ENCODE measurements at regions not wholly inside any gene's neighbourhood (a gene's known extent, or its start where the extent isn't known, plus 50 kb on each side); places are given as distances from the start of the nearest gene placed in this dataset.
A peak's percentile ranks its signal among the peaks of the same experiment; 100 is the strongest.

DNA sequence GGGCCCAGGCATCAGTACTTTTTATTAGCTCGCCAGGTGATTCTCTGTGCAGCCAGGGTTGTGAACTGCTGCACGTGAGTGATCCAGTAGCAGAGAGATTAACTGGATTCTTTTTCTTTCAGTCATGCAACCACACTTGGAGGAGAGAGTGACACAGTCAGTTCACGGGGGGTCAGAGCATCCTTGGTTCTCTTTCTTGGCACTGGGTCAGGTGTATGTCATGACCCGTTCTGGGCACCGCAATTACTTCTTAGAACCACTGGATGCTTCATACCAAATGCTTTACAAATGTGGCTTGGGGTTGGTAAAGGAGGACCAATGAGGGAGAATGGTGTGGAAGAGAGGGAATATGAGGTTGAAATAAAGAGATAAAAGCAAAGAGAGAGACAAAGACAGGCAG is 368.7 kb downstream of the MLLT3 start:
- no peak overlapping the region for H2BK120ac ChIP-seq (ENCODE audit: low read depth, low read length)
- H3K4me2 ChIP-seq (ENCODE audit: insufficient read depth, low read length, poor library complexity, severe bottlenecking): no peak overlapping the region
- H3K4me1 ChIP-seq (ENCODE audit: control insufficient read depth in 2 of 2, insufficient read depth in 1 of 2, low read depth in 1 of 2, low read length in 2 of 2): no peaks in the 10 kb centered on the region
- no peak overlapping the region for H3K23ac ChIP-seq (ENCODE audit: low read depth, low read length, poor library complexity)
- H3K79me1 ChIP-seq (ENCODE audit: low read depth, low read length): no peaks in the 10 kb centered on the region
- no peak overlapping the region for H2BK12ac ChIP-seq (ENCODE audit: low read length)
- H2AFZ ChIP-seq (ENCODE audit: low read length): no peak overlapping the region
- no peak overlapping the region for H3K14ac ChIP-seq (ENCODE audit: low read length)
- no peaks in the 10 kb centered on the region for H3K36me3 ChIP-seq (replicated peaks in 1 of 2; ENCODE audit: control insufficient read depth in 2 of 2, insufficient read depth in 2 of 2, low read length in 2 of 2)
- no peak overlapping the region for H3K4me3 ChIP-seq (ENCODE audit: low read length in 2 of 2)
- no peak overlapping the region for H4K8ac ChIP-seq (ENCODE audit: low read depth, low read length)
- H2BK15ac ChIP-seq (ENCODE audit: low read length): no peak overlapping the region
- no peak overlapping the region for H4K91ac ChIP-seq (ENCODE audit: low read depth, low read length, poor library complexity)
- WGBS, 2 donors (ENCODE audit: extremely low coverage in 2 of 2, insufficient read length in 2 of 2, insufficient replicate concordance in 1 of 2): no CpG with 5 or more reads among the region's 5 CpGs
- DNase-seq (ENCODE audit: low spot score): no peak
- H3K9ac ChIP-seq (ENCODE audit: low read depth, low read length, poor library complexity): no peak overlapping the region
- H3K9me3 ChIP-seq (replicated peaks in 1 of 2; ENCODE audit: control insufficient read depth in 2 of 2, insufficient read depth in 1 of 2, low read depth in 1 of 2, low read length in 2 of 2): no peaks in the 10 kb centered on the region
- no peak overlapping the region for H3K4ac ChIP-seq (ENCODE audit: low read length)
- no peak overlapping the region for H2AK5ac ChIP-seq (ENCODE audit: low read depth, low read length)
- no peak overlapping the region for H2BK5ac ChIP-seq (ENCODE audit: low read length)
- no peak overlapping the region for H3K18ac ChIP-seq (ENCODE audit: low read length)
- peaks cover 0 to 3% (median 0%) of the 10 kb centered on the region in 3 experiments for H3K27me3 ChIP-seq (ENCODE audit: control insufficient read depth in 3 of 3, insufficient read depth in 3 of 3, low read depth in 1 of 3, low read length in 3 of 3)
- no peak overlapping the region for H3K27ac ChIP-seq (replicated peaks; ENCODE audit: low read length)

DNA sequence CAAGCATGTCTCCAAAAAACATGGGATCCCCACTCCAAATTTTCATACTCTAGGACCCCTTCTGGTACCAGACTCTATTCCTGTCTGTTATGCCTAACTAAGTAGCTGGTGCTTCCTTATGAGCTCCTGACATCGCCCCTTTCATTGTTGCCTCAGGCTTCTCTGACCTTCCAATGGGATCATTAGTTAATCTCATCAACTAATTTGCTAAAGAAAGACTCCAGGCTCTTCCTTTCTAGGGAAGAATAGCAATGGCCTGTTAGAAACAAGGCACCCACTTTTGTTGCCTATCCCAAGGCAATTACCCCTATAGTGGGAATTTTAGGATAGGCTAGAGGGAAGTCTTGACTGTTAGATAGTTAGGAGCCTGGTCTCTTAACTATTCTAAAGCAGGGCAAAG is 369.5 kb downstream of the MLLT3 start:
- no peaks in the 10 kb centered on the region for H3K9me3 ChIP-seq (replicated peaks in 1 of 2; ENCODE audit: control insufficient read depth in 2 of 2, insufficient read depth in 1 of 2, low read depth in 1 of 2, low read length in 2 of 2)
- no peak overlapping the region for H4K8ac ChIP-seq (ENCODE audit: low read depth, low read length)
- no peak overlapping the region for H2AK5ac ChIP-seq (ENCODE audit: low read depth, low read length)
- H3K27ac ChIP-seq (replicated peaks; ENCODE audit: low read length): no peak overlapping the region
- no peak overlapping the region for H3K14ac ChIP-seq (ENCODE audit: low read length)
- H3K4me1 ChIP-seq (ENCODE audit: control insufficient read depth in 2 of 2, insufficient read depth in 1 of 2, low read depth in 1 of 2, low read length in 2 of 2): no peaks in the 10 kb centered on the region
- no peak overlapping the region for H2BK120ac ChIP-seq (ENCODE audit: low read depth, low read length)
- H3K9ac ChIP-seq (ENCODE audit: low read depth, low read length, poor library complexity): no peak overlapping the region
- H3K79me1 ChIP-seq (ENCODE audit: low read depth, low read length): no peaks in the 10 kb centered on the region
- H3K4me3 ChIP-seq (ENCODE audit: low read length in 2 of 2): no peak overlapping the region
- H3K4me2 ChIP-seq (ENCODE audit: insufficient read depth, low read length, poor library complexity, severe bottlenecking): no peak overlapping the region
- H3K4ac ChIP-seq (ENCODE audit: low read length): no peak overlapping the region
- no peak overlapping the region for H2BK15ac ChIP-seq (ENCODE audit: low read length)
- H3K23ac ChIP-seq (ENCODE audit: low read depth, low read length, poor library complexity): no peak overlapping the region
- no peak overlapping the region for H3K18ac ChIP-seq (ENCODE audit: low read length)
- DNase-seq (ENCODE audit: low spot score): peak; percentile 12
- H3K36me3 ChIP-seq (replicated peaks in 1 of 2; ENCODE audit: control insufficient read depth in 2 of 2, insufficient read depth in 2 of 2, low read length in 2 of 2): no peaks in the 10 kb centered on the region
- H2AFZ ChIP-seq (ENCODE audit: low read length): no peak overlapping the region
- no peak overlapping the region for H2BK5ac ChIP-seq (ENCODE audit: low read length)
- no peak overlapping the region for H4K91ac ChIP-seq (ENCODE audit: low read depth, low read length, poor library complexity)
- WGBS, 2 donors (ENCODE audit: extremely low coverage in 2 of 2, insufficient read length in 2 of 2, insufficient replicate concordance in 1 of 2): no CpG with 5 or more reads among the region's 1 CpG
- H3K27me3 ChIP-seq (ENCODE audit: control insufficient read depth in 3 of 3, insufficient read depth in 3 of 3, low read depth in 1 of 3, low read length in 3 of 3): peaks cover 0 to 3% (median 0%) of the 10 kb centered on the region in 3 experiments
- H2BK12ac ChIP-seq (ENCODE audit: low read length): no peak overlapping the region

GRCh38 chr9:20250791-20251190 is 371.5 kb downstream of the MLLT3 start:
- no peak overlapping the region for H4K8ac ChIP-seq (ENCODE audit: low read depth, low read length)
- no peak overlapping the region for H2BK5ac ChIP-seq (ENCODE audit: low read length)
- H2BK12ac ChIP-seq (ENCODE audit: low read length): no peak overlapping the region
- no peak overlapping the region for H3K18ac ChIP-seq (ENCODE audit: low read length)
- no CpG with 5 or more reads among the region's 6 CpGs for WGBS, 2 donors (ENCODE audit: extremely low coverage in 2 of 2, insufficient read length in 2 of 2, insufficient replicate concordance in 1 of 2)
- H3K27ac ChIP-seq (replicated peaks; ENCODE audit: low read length): no peak overlapping the region
- no peak overlapping the region for H3K4me2 ChIP-seq (ENCODE audit: insufficient read depth, low read length, poor library complexity, severe bottlenecking)
- H4K91ac ChIP-seq (ENCODE audit: low read depth, low read length, poor library complexity): no peak overlapping the region
- no peak overlapping the region for H3K9ac ChIP-seq (ENCODE audit: low read depth, low read length, poor library complexity)
- H3K79me1 ChIP-seq (ENCODE audit: low read depth, low read length): no peaks in the 10 kb centered on the region
- H3K36me3 ChIP-seq (replicated peaks in 1 of 2; ENCODE audit: control insufficient read depth in 2 of 2, insufficient read depth in 2 of 2, low read length in 2 of 2): no peaks in the 10 kb centered on the region
- no peak overlapping the region for H3K14ac ChIP-seq (ENCODE audit: low read length)
- H3K27me3 ChIP-seq (ENCODE audit: control insufficient read depth in 3 of 3, insufficient read depth in 3 of 3, low read depth in 1 of 3, low read length in 3 of 3): peaks cover 0 to 3% (median 0%) of the 10 kb centered on the region in 3 experiments
- no peak overlapping the region for H2BK15ac ChIP-seq (ENCODE audit: low read length)
- no peak for DNase-seq (ENCODE audit: low spot score)
- H3K4me1 ChIP-seq (ENCODE audit: control insufficient read depth in 2 of 2, insufficient read depth in 1 of 2, low read depth in 1 of 2, low read length in 2 of 2): no peaks in the 10 kb centered on the region
- no peak overlapping the region for H2AK5ac ChIP-seq (ENCODE audit: low read depth, low read length)
- H2AFZ ChIP-seq (ENCODE audit: low read length): no peak overlapping the region
- no peak overlapping the region for H3K4me3 ChIP-seq (ENCODE audit: low read length in 2 of 2)
- no peak overlapping the region for H3K23ac ChIP-seq (ENCODE audit: low read depth, low read length, poor library complexity)
- H3K4ac ChIP-seq (ENCODE audit: low read length): no peak overlapping the region
- no peaks in the 10 kb centered on the region for H3K9me3 ChIP-seq (replicated peaks in 1 of 2; ENCODE audit: control insufficient read depth in 2 of 2, insufficient read depth in 1 of 2, low read depth in 1 of 2, low read length in 2 of 2)
- no peak overlapping the region for H2BK120ac ChIP-seq (ENCODE audit: low read depth, low read length)

DNA sequence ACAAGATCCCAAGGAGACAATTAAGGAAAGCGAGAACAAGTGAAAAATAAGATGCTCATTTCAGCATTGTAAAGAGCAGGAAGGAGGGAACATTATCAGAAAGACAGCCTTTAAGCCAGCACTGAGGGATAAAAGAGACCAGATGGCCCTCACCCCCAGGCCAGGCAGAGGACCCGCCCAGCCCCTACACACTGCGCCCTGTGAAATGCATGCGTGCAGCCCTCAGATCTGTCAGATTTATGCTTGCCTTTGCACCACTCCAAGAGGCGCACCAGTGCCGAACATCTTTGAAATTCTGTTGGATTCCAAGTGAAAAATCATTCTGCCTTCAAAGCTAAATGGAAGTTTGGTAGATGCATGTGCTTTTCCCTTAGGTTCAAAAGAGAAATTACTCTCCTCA is 378.0 kb downstream of the MLLT3 start:
- Histone ChIP-seq H3K27ac (replicated peaks; ENCODE audit: low read length) (no peak overlapping the region), H2BK5ac (ENCODE audit: low read length) (no peak overlapping the region), H2BK12ac (ENCODE audit: low read length) (no peak overlapping the region), H3K14ac (ENCODE audit: low read length) (no peak overlapping the region), H3K4ac (ENCODE audit: low read length) (no peak overlapping the region), H3K23ac (ENCODE audit: low read depth, low read length, poor library complexity) (no peak overlapping the region), H3K9me3 (replicated peaks in 1 of 2; ENCODE audit: control insufficient read depth in 2 of 2, insufficient read depth in 1 of 2, low read depth in 1 of 2, low read length in 2 of 2) (no peaks in the 10 kb centered on the region), H3K18ac (ENCODE audit: low read length) (no peak overlapping the region), H3K4me3 (ENCODE audit: low read length in 2 of 2) (no peak overlapping the region), H2BK120ac (ENCODE audit: low read depth, low read length) (no peak overlapping the region), H2BK15ac (ENCODE audit: low read length) (no peak overlapping the region), H4K8ac (ENCODE audit: low read depth, low read length) (no peak overlapping the region), H2AFZ (ENCODE audit: low read length) (peak overlapping the region; percentile 57), H4K91ac (ENCODE audit: low read depth, low read length, poor library complexity) (no peak overlapping the region), H3K36me3 (replicated peaks in 1 of 2; ENCODE audit: control insufficient read depth in 2 of 2, insufficient read depth in 2 of 2, low read length in 2 of 2) (no peaks in the 10 kb centered on the region), H3K9ac (ENCODE audit: low read depth, low read length, poor library complexity) (no peak overlapping the region), H3K4me2 (ENCODE audit: insufficient read depth, low read length, poor library complexity, severe bottlenecking) (no peak overlapping the region), H3K27me3 (ENCODE audit: control insufficient read depth in 3 of 3, insufficient read depth in 3 of 3, low read depth in 1 of 3, low read length in 3 of 3) (peaks cover 0 to 3% (median 0%) of the 10 kb centered on the region in 3 experiments), H2AK5ac (ENCODE audit: low read depth, low read length) (no peak overlapping the region), H3K4me1 (ENCODE audit: control insufficient read depth in 2 of 2, insufficient read depth in 1 of 2, low read depth in 1 of 2, low read length in 2 of 2) (peaks cover 0 to 6% of the 10 kb centered on the region in 2 donors), H3K79me1 (ENCODE audit: low read depth, low read length) (no peaks in the 10 kb centered on the region)
- DNase-seq (ENCODE audit: low spot score): no peak
- no CpG with 5 or more reads among the region's 6 CpGs for WGBS, 2 donors (ENCODE audit: extremely low coverage in 2 of 2, insufficient read length in 2 of 2, insufficient replicate concordance in 1 of 2)

Data from neuronal stem cell (in vitro differentiated cells).